SU-DHL-6 (cell line): ENCODE measurements at regions not wholly inside any gene's neighbourhood (a gene's known extent, or its start where the extent isn't known, plus 50 kb on each side); places are given as distances from the start of the nearest gene placed in this dataset.

Experiments
- H2AFZ ChIP-seq: fragments of 200-600 bp; sonication (generic); 2 replicates; pipeline ENCODE4 v1.6.1; 2014; ENCODE audit warnings: low read depth, mild to moderate bottlenecking, moderate library complexity, mixed read lengths, antibody characterized with exemption, low read length; ENCODE audit not compliant: severe bottlenecking
- H3F3A ChIP-seq: fragments of 200-600 bp; shearing (Covaris generic); 2 replicates; pipeline ENCODE4 v1.6.0; 2016; ENCODE audit warnings: antibody characterized with exemption, mild to moderate bottlenecking; ENCODE audit not compliant: insufficient read depth
- H3K27ac ChIP-seq: fragments of 200-600 bp; sonication (generic); 2 replicates; pipeline ENCODE4 v1.5.1; 2016; ENCODE audit warnings: low read depth, mild to moderate bottlenecking, low read length, moderate library complexity, mixed read lengths
- H3K27me3 ChIP-seq: fragments of 200-600 bp; sonication (generic), shearing (Covaris generic); 2 replicates; pipeline ENCODE4 v1.6.0; 2014; ENCODE audit warnings: mild to moderate bottlenecking, low read length
- H3K36me3 ChIP-seq: fragments of 200-600 bp; sonication (generic); 2 replicates; pipeline ENCODE4 v1.6.1; 2014; ENCODE audit warnings: mild to moderate bottlenecking, low read length, mixed read lengths
- H3K4me2 ChIP-seq: fragments of 300-600, 200-600 bp; shearing (Covaris generic), sonication (generic); 2 replicates; pipeline ENCODE4 v1.6.0; 2014; ENCODE audit warnings: low read length, low read depth, mild to moderate bottlenecking; ENCODE audit not compliant: poor library complexity, severe bottlenecking
- H3K4me3 ChIP-seq: fragments of 200-600 bp; sonication (generic); 2 replicates; pipeline ENCODE4 v1.5.1; 2014; ENCODE audit warnings: antibody characterized with exemption, low read length, mild to moderate bottlenecking, mixed read lengths; ENCODE audit not compliant: insufficient read depth, poor library complexity, severe bottlenecking
- H3K79me2 ChIP-seq: fragments of 200-600 bp; sonication (generic); 2 replicates; pipeline ENCODE4 v1.6.1; 2014; ENCODE audit warnings: mild to moderate bottlenecking, low read length, moderate library complexity; ENCODE audit not compliant: insufficient read depth
- H3K9ac ChIP-seq: fragments of 200-600 bp; sonication (generic); 2 replicates; pipeline ENCODE4 v1.7.0; 2014; ENCODE audit warnings: mild to moderate bottlenecking, low read length
- H3K9me2 ChIP-seq: fragments of 200-600 bp; sonication (generic); replicated peaks from 2 replicates; pipeline ENCODE4 v1.6.1; 2014; ENCODE audit warnings: low read length; ENCODE audit not compliant: insufficient read depth
- H3K9me3 ChIP-seq: fragments of 200-600 bp; sonication (generic); 2 replicates; pipeline ENCODE4 v1.6.1; 2014; ENCODE audit warnings: low read length, mixed read lengths; ENCODE audit not compliant: insufficient read depth
- H4K20me1 ChIP-seq: fragments of 200-600 bp; sonication (generic); 2 replicates; pipeline ENCODE4 v1.6.1; 2014; ENCODE audit warnings: low read depth, mild to moderate bottlenecking, antibody characterized with exemption, low read length, moderate library complexity, mixed read lengths
- CTCF ChIP-seq: fragments of 200-600 bp; sonication (generic); IDR thresholded peaks from one replicate; pipeline ENCODE4 v1.5.1; 2017; ENCODE audit warnings: antibody characterized with exemption, mild to moderate bottlenecking, low read length, moderate library complexity; ENCODE audit not compliant: insufficient read depth, poor library complexity, severe bottlenecking
- EZH2phosphoT487 ChIP-seq: fragments of 200-600 bp; sonication (generic), shearing (Covaris generic); conservative IDR thresholded peaks from 2 replicates; pipeline ENCODE4 v1.6.1; 2018; ENCODE audit warnings: mild to moderate bottlenecking, antibody characterized with exemption, low read length, moderate library complexity, mixed read lengths

- Histone ChIP-seq H3F3A (no peaks in the 10 kb centered on the region), H3K9me3 (no peaks in the 10 kb centered on the region), H2AFZ (no peak overlapping the region), H3K4me2 (no peak overlapping the region), H3K36me3 (no peaks in the 10 kb centered on the region), H3K27ac (no peak overlapping the region), H3K4me3 (no peak overlapping the region), H4K20me1 (no peaks in the 10 kb centered on the region), H3K9me2 (no peaks in the 10 kb centered on the region), H3K9ac (no peak overlapping the region), H3K27me3 (no peaks in the 10 kb centered on the region; the same call in 1 of the 2 replicates), H3K79me2 (no peaks in the 10 kb centered on the region)
- TF ChIP-seq CTCF, result no peak
- no peak for TF ChIP-seq EZH2phosphoT487
Observed at GRCh38 chr7:46713868-46714596, 793.0 kb upstream of the IGFBP3 start.

DNA sequence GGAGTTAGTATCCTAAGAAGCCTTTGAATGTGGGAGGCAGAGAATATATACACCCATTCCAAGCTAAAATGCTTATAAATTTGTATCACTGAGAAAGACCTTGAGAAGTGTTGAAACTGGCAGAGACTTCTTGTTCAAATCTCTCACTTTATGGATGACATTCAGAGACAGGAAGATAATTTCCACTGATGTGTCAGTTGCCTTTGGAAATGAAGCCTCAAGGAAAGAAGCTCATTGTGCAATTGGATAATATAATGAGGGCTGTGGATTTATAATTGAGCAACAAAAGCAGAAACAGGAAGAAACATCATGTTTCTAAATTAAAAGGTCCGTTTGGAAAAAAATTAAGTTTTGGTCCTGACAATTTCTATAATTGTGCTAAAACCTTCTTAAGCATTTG lies 789.9 kb upstream of the IGFBP3 start:
- H2AFZ ChIP-seq, result no peak overlapping the region

DNA sequence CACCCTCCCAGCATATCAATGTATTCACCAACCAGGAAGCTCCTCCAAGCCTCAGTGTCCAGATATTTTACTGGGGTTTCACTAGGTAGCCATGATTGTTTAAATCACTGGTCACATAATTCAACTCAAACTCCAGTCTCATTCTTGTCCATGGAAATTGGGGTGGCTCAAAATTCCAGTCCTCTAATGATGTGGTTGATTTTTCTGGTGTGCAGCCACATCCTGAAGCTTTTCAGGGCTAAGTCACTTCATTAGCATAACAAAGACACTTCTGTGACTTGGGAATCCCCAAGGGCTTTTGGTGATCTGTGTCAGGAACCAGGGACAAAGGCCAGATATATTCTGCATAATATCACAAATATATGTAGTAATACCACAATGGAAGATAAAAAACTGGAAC lies 786.9 kb upstream of the IGFBP3 start:
- H3K27me3 ChIP-seq, result no peaks in the 10 kb centered on the region

More for the DNA sequence above, 789.9 kb upstream of the IGFBP3 start:
- Histone ChIP-seq H3K9me3 (no peaks in the 10 kb centered on the region), H3K4me3 (no peak overlapping the region), H3K9me2 (no peaks in the 10 kb centered on the region), H4K20me1 (no peaks in the 10 kb centered on the region), H3K36me3 (no peaks in the 10 kb centered on the region), H3F3A (no peaks in the 10 kb centered on the region), H3K9ac (no peak overlapping the region), H3K4me2 (no peak overlapping the region), H3K27ac (no peak overlapping the region), H3K27me3 (no peaks in the 10 kb centered on the region; the same call in 1 of the 2 replicates), H3K79me2 (no peaks in the 10 kb centered on the region)
- TF ChIP-seq CTCF (no peak), EZH2phosphoT487 (no peak)

More for the DNA sequence above, 786.9 kb upstream of the IGFBP3 start:
- TF ChIP-seq CTCF (no peak), EZH2phosphoT487 (no peak)
- no peak overlapping the region for H3K9ac ChIP-seq
- H3K36me3 ChIP-seq, result no peaks in the 10 kb centered on the region
- H3K9me2 ChIP-seq, result no peaks in the 10 kb centered on the region
- no peak overlapping the region for H3K4me2 ChIP-seq
- H3K9me3 ChIP-seq, result no peaks in the 10 kb centered on the region
- no peak overlapping the region for H3K4me3 ChIP-seq
- H3K27ac ChIP-seq, result no peak overlapping the region
- H4K20me1 ChIP-seq, result no peaks in the 10 kb centered on the region
- H3K79me2 ChIP-seq, result no peaks in the 10 kb centered on the region
- no peak overlapping the region for H2AFZ ChIP-seq
- no peaks in the 10 kb centered on the region for H3F3A ChIP-seq
